NCI-H526 treated with DMSO at 0.1 percent for 48 hours (cell line): ENCODE measurements at regions not wholly inside any gene's neighbourhood (a gene's known extent, or its start where the extent isn't known, plus 50 kb on each side); places are given as distances from the start of the nearest gene placed in this dataset.

Experiments used
- DNase-seq: peaks from one replicate; lab custom pipeline; 2025; lab: John Stamatoyannopoulos, UW

DNA sequence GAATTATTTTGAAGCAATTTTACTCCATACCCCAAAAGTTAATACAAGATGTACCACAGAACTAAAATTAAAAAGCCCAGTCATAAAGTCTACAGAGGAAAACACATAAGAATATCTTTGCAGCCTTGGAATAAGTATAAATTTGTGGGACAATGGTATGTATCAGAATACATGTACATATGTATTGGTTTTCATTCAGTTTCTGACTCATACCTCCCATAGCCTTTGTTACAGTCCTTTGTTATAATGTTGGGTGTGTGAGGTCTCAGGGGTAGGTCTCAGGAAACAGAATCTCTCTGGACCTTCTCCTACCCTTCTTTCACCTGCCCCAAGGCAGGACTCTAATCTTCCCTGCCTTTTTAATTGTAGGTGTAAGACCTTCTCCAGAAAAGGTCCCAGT, 1370.7 kb upstream of the CDH2 start:
- no peak for DNase-seq

DNA sequence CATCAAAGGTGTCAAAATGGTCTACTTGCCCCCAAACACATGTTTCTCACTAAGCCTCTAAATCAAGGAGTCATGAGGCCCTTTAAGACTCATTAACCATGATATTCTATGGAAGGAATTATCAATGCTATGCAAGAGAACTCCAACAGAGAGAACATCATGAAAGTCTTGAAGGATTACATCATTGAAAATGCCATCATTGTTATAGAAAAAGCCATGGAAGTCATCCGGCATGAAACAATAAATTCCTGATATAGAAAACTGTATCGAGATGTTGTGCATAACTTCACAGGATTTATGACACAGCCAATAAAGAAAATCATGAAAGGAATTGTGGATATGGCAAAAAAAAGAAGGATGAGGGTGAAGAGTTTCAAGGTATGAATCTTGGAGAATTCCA, 1363.6 kb upstream of the CDH2 start:
- no peak for DNase-seq

DNA sequence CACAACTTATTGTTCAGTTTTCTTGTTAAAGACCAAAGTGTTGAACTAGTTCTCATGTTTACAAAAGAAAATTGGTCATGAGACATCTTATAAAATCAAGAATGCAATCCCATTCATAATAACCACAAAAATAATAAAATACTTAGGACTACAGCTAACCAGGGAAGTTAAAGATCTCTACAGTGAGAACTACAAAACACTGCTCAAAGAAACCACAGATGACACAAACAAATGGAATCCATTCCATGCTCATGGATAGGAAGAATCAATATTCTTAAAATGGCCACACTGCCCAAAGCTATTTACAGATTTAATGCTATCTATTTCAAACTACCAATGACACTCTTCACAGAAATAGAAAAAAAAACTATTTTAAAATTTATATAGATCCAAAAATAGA, 1354.8 kb upstream of the CDH2 start:
- no peak for DNase-seq

DNA sequence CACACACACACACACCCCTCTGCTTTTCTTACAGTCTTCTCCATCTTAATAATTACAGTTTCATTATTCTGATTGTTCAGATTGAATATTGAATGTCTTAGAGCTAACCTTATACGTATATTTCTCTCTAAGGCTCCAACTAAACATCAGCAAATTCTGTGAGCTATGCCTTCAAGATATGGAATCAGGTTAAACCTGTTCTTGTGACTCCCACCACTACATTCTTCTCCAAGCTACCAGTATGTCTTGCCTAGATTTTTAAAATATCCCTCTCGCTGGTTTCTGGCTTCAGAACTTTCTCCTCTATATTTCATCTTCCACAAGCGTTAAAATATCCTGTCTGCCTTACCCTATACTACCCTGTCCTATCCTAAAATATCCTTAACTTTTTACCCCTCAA, 1346.4 kb upstream of the CDH2 start:
- DNase-seq: no peak

DNA sequence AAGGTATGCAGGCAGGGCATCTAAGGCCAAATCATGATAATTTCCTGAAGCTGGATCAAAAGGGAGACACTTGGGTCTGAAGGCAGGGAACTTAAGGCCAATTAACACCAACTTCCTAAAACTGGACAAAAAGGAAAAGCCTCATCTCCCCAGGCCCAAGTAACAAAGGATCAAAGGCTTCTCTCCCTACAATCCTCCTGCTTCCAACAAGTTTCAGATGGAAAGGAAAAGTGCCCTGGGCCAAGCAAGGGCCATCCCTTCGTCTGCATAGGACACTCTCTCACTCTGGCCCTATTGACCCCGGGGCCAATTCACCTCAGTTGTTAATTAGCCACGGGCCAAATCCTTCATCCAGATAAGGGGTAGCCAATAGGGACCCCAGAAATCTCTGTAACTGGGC, 1335.8 kb upstream of the CDH2 start:
- DNase-seq: no peak

DNA sequence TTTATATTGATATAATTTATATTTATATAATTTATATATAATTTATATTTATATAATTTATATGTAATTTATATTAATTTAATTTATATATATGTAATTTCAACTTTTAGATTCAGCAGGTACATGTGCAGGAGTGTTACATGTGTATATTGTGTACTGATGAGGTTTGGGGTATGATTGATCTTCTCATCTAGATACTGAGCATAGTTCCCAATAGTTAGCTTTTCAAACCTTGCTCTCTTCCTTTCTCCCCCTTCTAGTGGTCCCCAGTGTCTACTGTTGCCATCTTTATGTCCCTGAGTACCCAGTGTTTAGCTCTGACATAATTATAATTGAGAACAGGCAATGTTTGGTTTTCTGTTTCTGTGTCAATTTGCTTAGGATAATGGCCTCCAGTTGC, 1335.3 kb upstream of the CDH2 start:
- no peak for DNase-seq

DNA sequence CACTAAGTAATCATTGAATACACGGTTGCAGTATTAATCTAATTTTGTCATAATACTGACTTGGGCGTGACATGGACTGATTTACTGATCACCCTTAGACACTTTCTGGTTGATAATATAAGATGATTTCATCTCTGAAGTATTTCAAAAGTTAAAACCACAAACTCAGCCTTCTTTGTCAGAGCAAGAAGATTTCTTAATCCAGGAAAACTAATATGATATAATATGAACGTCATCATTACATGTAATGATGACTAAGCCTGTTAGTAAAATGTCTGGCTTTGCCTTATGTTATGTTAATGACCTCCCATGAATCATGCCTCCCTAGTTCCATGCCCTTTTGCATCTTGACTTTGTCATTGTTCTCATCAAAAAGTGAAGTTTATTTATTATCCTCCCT, 1325.0 kb upstream of the CDH2 start:
- no peak for DNase-seq

DNA sequence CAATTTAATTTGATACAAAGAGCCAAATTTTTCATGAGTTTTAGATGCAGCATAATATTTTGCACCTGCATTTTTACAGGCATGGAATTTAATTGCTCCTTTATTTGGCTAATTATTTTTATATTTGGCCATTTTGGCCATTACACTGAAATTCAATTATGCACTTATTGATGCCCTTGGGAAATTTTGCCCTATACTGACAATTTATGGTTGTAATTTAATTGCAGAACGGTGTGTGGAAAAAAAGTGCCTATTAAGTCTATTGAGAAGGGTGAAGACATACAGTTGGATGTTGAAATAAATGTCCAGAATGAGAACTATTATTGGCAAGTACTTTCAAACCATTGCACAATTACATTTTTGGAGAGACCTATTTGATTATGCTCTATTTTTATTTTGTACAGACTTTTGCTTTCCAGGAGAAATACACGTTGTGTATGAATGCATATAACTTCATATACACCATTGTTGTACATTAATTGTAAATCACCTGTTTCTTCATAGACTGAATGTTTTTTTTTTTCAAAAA, 1319.3 kb upstream of the CDH2 start:
- DNase-seq: no peak

DNA sequence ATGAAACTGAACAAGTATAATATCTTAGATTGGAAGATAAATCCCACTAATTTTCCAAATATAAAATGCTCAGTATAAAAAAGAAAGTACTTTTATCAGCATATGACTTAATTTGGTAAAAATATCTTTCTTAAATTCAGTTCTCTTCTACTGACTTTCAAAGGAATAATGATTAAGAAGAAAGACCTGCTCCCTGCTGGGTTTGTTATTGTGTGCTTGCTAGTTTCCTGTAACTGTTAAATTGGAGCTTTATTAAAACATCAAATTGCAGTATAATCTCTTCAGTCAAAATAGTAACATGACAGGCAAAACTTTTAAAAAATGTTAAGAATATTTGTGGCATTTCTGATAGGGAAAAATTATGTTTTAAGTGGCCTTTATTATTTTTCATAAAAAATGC, 1317.4 kb upstream of the CDH2 start:
- no peak for DNase-seq

DNA sequence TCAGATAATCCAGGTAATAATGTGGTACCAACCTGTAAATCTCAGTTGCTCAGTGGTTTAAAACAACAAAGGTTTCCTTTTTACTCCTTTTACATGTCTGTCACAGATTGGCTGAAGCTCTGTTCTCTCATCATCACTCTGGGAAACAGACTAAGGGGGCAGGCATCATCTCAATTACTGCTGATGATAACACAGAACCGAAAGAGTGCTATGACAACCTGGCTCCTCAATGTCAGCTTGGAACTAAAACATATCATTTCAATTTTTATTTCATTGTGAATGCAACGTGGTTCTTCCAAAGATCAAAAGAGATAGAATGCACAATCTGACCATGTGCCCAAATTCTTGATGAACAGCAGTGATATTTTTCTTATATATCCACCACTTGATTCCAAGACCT, 1315.0 kb upstream of the CDH2 start:
- DNase-seq: no peak

DNA sequence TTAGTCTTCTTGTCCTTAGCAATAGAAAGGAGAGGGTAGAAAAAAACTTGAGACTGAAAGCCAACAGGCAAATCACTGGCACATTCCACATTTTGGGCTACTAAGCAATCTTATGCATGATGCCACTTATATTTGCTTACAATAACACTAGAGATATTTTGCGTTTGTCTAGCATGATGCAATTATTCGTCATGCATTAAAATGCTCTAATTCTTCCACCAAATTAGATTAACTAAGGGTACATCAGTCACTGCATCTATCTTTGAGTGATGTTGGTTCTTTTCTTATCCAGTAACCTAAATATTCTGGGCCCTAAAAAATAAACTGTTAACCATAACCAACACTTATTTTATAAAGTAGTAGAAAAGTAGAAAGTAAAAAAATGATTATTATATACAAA, 1311.7 kb upstream of the CDH2 start:
- no peak for DNase-seq

DNA sequence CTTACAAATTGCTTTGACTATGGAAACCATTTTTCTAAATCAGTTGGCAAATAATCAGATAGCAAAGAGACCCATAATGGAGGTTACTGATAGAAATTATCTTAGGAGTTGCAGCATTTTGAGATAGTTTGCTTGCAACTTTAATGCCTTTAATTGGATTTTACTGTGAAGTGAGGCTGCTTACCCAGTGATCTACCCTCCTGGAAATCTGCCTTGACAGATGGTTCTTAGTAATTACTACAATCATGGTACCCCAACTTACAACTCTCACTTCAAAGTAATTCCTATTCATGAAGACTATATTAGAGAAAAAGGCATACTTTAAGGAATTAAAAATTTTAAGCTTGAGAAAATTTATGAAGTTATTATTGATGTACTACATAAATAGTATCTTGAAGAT, 1288.6 kb upstream of the CDH2 start:
- no peak for DNase-seq

DNA sequence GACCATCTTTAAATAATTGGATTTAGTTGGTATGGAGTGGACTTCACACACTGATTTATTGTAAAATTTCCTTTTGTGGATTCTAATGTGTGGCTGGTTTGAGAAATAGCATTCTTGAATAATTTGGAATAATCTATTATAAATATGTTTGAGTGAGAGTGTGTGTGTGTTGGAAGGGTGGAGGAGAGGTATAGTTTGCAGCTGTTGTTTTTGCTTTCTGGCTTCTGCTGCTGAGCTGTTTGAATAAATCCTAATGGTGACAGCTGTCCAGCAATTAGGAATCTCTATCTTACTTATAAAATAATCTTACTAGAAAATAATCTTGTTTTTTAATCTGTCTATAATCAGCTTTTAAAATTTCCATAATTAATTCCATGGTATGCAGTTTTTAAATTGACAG, 1283.0 kb upstream of the CDH2 start:
- DNase-seq: no peak

DNA sequence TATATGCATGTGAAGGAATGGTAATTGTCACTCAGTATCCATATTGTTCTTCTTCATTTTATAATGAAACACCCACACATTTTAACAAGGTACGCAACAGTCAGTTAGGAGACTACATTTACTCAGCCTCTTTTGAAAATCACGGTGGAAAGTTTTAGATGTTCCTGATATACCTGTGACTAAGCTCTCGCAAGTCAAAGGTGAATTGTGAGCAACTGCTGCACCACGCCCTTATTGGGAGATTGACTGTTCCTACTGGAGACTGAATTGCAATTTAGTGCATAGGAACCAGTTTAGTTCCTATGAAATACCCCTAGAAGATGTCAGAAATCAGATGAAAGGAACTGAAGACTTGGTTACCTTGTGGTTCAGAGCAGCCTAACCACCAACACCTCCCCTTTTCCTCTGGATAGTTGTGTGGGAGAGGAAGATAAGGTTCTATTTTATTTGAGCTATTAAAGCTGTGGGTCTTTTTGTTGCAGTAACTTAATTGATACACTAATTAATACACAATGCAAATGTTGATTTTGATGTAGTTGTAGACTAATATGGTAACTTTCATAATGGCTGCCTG, 1280.5 kb upstream of the CDH2 start:
- no peak for DNase-seq

DNA sequence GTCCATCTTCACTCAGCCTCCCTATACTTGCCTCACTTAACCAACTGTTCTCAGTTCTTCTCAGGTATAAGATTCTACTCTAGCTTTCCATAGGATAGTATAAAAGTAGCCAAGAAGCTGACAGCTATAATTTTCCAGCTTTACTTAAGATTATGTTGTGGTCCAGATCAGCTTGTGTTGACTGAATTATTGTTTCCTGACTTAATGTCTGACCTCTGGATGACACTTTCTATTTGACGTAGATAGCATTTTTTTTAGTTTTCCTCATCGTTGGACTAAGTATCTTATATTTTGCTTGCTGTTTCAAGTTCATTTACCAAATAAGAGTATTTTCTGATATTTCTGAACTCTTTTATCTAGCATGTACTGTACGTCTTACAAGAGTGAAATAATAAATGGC, 1272.5 kb upstream of the CDH2 start:
- DNase-seq: no peak

DNA sequence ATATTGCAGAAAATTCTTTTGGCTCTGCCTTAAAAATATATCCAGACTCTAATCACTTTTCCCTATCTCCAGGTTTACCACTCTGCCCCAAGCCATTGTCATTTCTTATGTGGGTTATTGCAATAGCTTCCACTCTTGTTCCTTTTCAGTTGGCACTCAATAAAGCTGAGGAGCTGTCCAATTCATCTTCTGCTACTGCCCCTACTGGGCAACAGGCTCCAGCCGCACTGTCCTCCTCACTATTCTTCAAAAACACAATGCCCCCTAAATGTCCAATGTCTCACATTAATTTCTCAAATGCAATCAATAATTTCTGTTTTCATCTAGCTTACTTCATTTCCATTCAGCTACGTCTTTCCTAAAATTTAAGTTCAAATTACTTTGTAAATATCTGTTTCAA, 1262.5 kb upstream of the CDH2 start:
- no peak for DNase-seq

DNA sequence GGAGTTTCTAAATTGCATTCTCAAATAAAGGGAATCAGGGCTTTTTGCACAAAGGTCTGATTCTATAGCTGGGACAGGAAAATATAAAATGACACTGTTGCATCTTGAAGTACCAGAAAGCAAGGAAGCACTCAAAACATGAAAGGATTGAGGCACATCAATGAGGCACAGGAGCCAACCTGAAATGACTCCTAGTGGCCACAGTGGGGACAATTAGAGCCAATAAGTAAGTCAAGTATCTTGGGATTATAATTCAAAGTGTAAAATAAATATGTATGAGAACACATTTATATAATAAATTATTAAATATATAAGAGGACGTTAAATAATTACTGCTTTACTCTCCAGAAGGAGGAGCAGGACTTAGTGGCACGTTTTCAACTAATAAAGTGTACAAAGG, 1259.5 kb upstream of the CDH2 start:
- no peak for DNase-seq

DNA sequence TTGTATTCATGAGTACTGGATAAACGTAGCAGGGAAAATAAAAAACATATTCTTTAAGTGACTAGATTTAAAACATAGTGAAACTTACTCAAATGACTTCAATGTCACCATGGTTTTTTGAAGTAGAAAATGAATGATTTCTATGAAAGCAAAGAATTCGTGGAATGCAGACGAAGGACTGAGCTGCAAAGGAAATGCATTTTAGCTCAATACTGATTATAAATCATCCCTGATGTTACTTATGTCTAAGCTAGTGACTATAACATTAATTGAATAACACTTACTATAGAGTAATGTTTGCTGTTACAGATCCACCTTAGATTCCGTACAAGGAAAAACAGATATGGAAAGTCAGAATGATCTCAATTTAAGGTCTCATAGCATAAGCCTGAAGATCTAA, 1257.7 kb upstream of the CDH2 start:
- no peak for DNase-seq

DNA sequence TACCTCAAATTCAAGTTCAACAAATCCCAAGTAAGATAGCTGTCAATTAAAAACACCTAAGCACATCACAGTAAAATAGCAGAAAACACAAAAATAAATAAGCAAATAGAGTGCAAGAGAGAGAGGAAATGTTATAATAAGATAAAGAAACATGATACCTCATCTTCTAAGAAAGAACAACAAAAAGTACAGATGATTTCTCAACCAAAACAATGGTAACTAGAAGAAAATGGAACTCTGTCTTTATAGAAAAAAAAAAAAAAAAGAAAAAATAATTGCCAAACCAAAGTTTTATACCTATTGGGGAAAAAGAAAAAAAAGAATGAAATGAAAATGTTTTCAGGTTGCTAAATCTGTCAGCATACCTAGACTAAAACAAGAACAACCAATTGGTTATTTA, 1253.5 kb upstream of the CDH2 start:
- no peak for DNase-seq

DNA sequence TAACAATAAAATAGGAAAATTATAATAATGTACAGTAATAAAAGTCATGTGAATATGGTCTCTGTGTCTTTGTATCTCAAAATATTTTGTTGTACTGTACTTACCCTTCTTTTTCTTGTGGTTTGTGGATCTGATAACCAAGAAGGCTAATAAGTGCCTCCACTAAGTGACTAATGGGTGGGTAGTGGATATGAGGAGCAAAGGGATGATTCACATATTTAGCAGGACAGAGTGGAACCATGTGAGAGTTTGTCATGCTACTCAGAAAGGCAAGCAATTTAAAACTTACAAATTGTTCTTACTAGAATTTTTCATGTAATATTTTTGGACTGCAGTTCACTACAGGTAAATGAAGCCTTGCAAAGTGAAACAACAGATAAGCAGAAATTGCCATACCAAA, 1241.2 kb upstream of the CDH2 start:
- DNase-seq: no peak

DNA sequence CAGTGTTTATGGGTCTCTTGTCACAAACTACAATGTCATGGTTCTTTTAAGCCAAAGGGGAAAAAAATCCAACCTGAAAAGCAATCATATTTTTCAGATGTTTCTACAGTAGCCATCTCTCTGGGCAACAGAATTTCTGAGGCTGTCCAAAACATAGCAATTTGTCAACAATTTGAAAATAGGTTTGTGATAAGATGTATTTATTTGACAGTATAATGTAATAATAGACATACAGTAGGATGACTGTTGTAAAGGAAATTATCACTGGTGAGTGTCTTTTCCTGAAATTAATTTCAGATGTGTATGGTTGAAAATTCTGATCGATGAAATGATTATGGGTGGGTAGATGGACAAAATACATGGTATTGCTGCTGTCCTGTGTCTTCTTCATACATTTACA, 1230.1 kb upstream of the CDH2 start:
- no peak for DNase-seq

DNA sequence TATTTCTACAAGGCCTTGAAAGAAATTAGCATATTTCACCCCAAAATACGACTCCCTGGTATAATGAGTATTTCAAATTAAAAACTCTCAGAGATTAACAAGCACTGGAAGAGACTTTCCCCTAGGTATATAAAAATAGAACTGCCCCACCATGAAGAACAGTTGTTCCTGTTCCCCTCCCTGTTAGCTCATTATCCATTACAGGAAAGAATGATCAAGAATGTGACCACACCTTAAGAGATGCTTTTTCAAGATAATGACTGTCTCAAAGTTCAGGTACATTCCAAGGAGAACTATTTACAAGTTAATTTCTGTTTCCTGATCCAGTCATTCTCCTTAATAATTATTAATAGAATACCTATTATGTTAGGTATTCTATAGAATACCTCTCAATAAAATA, 1220.6 kb upstream of the CDH2 start:
- DNase-seq: no peak

DNA sequence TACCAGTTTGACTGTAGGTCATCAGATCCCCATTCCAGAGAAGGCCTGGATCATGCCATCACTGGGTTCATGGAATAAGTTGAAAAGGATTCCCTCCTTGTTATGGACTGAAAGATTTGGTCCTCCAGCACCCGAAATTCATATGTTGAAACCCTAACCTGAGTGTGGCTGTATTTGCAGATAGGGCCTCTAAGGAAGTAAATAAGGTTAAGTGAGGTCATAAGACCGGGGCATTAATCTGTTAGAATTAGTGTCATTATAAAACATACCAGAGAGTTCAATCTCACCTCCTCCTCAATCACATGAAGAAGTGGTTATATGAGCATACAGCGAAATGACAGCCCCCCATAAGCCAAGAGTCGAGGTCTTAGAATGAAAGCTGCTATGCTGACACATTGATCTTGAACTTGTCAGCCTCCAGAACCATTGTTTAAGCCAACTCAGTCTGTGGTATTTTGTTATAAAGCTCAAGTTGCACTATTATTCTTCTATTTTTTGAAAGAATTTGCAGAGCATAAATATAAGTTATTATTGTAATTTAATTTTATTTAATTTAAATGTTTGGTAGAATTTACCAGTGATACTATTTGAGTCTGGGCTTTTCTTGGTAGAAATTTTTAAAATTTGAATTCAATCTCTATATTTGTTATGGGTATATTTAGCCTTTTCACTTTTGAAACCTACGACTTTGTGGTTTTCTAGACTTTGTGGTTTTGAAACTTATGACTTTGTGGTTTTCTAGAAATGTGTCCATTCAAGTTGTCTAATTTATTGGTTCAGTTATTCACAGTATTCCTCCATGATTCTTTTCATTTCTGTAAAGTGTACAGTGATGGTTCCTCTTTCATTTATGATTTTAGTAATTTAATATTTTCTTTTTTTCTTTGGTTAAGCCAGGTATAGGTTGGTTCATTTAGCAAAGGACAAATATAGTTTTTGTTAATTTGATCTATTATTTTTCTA, 1206.7 kb upstream of the CDH2 start:
- DNase-seq: no peak
